H54 (cell line): ENCODE measurements at regions not wholly inside any gene's neighbourhood (a gene's known extent, or its start where the extent isn't known, plus 50 kb on each side); places are given as distances from the start of the nearest gene placed in this dataset.

Experiments
- DNase-seq: peaks from one replicate; pipeline ENCODE4 v3.0.0; 2011; ENCODE audit warnings: low spot score, mixed read lengths; ENCODE audit not compliant: insufficient read length
- FAIRE-seq: peaks from 3 replicates; lab custom pipeline; 2011; peaks lifted over from hg19 to GRCh38; lab: Jason Lieb, UNC
- POLR2A ChIP-seq: IDR thresholded peaks from 2 replicates; pipeline ENCODE4 v1.6.1; 2011; ENCODE audit warnings: low read depth, mild to moderate bottlenecking, low read length

DNA sequence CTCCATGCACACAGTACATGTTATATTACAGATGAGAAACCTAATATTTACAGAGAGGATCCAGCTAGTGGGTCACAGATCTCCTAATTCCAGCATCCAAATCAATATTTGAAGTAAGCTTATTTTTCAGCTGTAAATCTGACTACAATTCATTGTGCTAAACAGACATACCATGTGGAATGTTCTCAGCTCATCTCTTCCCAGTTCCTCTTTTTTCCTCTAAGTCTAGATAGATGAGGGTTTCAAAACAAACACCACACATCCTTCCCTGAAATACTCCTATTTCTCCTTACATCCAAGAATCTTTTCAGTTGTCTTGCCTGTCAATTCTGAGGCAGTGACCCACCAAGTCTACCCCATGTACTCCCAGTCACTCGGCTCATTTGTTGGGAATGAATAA lies 200.7 kb upstream of the PIK3C3 start:
- FAIRE-seq (no peak), DNase-seq (no peak)
- no peak for TF ChIP-seq POLR2A

DNA sequence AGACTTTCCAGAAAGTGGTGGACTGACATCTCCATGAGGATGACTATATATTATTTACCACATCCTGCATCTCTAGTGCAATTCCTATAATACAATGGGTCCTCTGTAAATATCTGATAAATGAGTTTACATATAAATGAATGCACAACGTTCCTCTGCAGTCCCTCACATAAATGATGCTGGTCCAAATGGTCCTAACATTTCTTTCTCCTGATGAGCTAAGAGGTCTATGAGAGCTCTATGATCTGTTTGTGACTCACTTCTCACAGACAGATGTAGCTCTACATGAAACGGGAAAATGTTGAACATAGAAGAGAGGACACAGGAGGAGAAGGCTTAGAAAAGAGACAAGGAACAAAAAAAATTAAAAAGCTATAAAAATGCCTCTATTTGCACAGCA lies 201.2 kb upstream of the PIK3C3 start:
- TF ChIP-seq POLR2A, result no peak
- FAIRE-seq (no peak), DNase-seq (no peak)

DNA sequence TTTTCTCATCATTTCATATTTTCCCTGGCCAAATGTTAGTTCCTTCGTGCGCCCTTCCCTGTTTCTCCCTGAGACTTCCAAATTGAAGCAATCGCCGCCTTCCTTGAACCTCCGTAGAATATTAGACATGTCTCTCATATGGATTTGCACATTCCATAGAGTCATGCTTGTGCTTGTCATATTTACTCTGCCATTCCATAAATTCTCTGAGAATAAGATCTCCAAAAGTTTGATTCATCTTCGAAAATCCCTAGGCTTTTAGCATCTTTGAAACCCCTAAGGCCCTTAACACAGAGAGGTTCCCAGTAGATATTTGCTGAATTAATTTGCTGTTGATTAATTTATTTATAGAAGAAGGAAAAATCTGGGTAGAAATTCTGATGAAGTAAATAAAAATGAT lies 202.2 kb upstream of the PIK3C3 start:
- TF ChIP-seq POLR2A, result no peak
- DNase-seq (no peak), FAIRE-seq (no peak)

DNA sequence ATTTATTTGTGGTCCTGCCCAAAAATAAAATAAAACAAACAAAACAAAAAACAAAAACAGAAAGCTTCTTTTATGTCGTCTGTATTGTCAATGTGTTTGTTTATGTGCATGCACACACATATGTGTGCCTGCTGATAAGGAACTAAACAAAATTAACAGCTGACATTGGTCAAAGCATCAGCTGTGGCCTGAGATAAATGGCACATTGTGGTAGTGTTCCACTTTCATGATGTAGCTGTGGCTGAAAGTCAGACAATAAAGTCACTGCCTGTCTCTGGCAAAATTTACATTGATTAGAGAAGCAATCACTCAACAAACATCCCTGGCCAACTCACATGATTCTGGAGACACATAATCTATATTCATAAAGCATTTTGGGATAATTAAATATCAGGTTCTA lies 203.4 kb upstream of the PIK3C3 start:
- FAIRE-seq, result no peak
- DNase-seq, result no peak
- TF ChIP-seq POLR2A, result no peak

DNA sequence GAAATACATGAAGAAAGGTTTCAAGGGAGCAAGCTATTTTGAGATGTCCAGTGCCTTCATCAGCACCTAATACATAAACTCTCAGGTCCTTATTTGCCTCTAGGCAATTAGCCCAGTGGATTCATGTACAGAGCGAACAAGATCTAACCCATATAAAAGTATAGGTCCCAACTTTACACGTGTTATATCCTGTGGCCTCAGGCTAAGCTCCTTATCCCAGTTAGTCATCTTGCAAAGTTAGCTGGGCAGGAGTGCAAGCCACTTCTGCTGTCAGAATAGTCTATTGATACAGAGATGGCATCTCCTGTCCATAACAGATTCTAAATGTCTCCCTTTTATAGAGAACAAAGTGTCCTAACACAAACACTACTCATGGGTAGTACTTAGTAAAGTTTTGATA lies 203.9 kb upstream of the PIK3C3 start:
- DNase-seq (no peak), FAIRE-seq (no peak)
- no peak for TF ChIP-seq POLR2A

GRCh38 chr18:41747723-41748242 lies 207.3 kb upstream of the PIK3C3 start:
- TF ChIP-seq POLR2A, result no peak
- FAIRE-seq (no peak), DNase-seq (no peak)

GRCh38 chr18:41745166-41746049 lies 209.6 kb upstream of the PIK3C3 start:
- FAIRE-seq (peak; percentile 65), DNase-seq (peak; percentile 19)
- TF ChIP-seq POLR2A, result no peak

DNA sequence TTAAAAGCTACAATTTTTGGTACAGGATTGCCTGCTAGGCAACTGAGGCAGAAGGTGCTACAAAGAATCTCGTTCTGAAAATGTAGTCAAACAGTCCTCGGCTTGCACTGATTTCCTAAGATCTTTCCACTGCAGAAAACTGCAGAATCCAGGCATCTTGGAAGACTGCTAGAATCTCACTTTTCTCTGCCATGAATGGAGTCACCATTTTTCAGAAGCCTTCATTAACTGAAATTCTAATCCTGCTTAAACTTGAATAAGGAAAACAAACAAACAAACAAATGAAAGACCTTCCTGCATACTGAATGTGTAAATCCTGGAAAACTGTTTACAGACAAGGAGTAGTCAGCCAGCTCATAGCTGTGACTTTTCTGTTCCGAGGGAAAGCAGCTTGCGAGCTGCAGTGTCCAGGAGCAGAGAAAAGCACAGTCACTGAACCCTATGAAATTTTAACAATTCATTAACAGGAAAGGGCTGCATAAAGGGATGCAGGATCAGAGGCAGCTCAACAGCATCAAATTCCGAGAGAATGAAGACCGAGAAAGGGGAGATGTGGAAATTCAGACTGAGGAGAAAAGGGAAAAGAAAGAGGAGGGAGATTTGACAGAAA lies 210.5 kb upstream of the PIK3C3 start:
- DNase-seq (no peak), FAIRE-seq (no peak)
- TF ChIP-seq POLR2A, result no peak

DNA sequence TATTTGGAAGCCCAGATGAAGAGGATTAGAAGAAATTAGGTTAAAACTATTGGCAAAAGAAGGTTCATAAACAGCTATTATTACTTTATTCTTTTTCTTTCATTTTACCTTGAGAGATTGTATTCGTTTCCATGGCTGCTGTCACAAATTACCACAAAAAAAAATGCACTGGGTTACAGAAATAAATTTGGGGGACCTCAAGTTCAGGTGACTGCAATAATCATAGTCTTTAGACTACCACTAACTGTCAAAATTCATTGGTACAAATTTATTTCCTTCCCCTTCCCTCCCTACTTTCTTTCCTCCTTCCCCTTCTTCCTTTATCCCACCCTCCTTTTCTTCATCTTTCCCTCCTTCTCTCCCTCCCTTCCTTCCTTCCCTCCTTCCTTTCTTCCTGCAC lies 217.8 kb upstream of the PIK3C3 start:
- DNase-seq, result no peak
- no peak for FAIRE-seq
- no peak for TF ChIP-seq POLR2A

DNA sequence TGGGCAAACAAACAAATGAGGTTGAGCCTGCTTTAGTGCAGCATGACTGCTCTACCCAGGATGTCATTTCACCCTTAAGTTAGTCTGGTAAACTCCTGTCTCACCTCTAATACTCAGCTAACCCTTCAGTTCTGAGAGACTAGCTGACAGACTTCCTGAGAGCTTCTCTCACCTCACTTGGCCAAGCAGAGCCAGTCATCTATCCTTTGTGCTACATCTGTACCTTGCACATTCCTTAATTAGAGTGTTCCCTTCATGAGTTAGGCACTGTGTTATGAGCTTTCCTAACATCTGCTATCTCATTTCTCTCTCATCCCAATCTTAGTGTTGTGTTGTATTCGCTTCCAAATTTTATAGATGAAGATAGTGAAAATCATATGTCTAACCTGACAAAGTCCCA lies 220.1 kb upstream of the PIK3C3 start:
- TF ChIP-seq POLR2A, result no peak
- DNase-seq (no peak), FAIRE-seq (no peak)

DNA sequence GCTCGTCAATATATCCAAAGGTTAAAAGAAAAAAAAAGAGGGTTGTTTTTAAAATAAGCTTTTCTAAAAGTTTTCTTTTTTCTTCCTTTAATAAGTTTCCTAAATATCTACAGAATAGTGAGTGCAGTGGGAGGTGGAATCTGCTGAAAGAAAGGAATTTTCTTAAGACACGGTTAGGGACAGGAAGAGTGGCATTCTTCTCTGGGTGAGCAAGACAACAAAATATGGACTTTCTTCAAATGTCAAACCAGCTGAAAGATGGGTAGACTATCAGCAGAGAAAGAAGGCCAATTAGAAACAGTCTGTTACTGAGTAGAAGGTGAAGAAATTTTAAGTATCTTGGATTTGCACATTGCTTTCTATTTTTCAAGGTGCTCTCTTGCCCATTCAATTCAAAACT lies 222.7 kb upstream of the PIK3C3 start:
- DNase-seq (no peak), FAIRE-seq (no peak)
- TF ChIP-seq POLR2A, result no peak

GRCh38 chr18:41731884-41732283 lies 223.2 kb upstream of the PIK3C3 start:
- FAIRE-seq (no peak), DNase-seq (no peak)
- no peak for TF ChIP-seq POLR2A

DNA sequence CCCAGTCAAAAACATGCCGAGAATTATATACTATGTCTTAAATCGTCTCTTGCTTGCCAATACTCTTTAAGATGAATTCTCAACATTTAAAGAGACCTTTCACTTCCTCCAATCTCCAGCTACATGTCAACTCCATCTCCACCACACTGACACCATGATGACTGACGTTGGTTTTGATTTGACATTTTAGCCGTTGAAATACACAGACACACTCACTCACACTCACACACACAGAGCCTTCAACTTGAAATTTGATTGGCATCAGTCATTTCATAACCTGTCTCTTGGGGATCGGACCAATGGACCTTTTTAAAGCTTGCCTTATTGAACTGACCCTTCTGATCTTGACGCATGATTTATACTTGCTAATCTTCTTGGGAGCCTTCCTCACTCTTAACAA lies 230.8 kb upstream of the PIK3C3 start:
- no peak for FAIRE-seq
- DNase-seq, result no peak
- no peak for TF ChIP-seq POLR2A

DNA sequence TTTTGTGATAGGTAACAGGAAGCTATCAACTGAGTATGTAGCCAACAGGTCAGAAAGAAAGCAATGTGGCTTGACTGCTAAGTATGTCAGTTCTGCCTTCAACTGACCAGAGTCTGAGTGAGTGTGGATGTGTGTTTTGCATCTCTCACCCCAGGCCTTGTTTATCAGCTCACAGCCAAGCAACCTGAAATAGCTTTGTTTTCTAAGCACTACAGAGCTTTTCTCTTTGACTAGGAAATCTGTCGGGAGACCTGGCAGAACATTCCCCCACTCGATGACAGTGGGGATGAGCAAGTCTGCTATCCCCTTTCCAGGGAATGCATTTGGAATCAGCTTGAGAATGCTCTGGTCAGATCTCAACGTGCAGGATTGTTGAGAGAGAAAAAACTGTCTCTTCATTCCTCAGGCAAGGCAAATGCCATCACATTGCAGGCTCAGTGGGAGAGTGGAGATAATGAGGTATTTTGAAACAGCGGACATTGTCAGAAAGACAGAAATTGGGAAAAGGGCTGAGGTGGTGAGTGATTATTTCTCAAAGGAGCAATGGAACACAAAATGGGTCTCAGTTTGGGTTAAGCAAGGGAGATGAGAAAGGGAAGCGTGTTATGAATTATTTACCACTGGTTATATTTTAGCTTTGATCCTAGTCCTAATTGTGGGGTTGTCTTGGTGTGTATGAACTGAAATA lies 233.8 kb upstream of the PIK3C3 start:
- FAIRE-seq (no peak), DNase-seq (no peak)
- no peak for TF ChIP-seq POLR2A
